GM12873 (cell line): ENCODE measurements at regions not wholly inside any gene's neighbourhood (a gene's known extent, or its start where the extent isn't known, plus 50 kb on each side); places are given as distances from the start of the nearest gene placed in this dataset.

ENCODE experiments used
- CTCF ChIP-seq: IDR thresholded peaks from 2 replicates; pipeline ENCODE4 v1.5.1; 2012; ENCODE audit warnings: low read depth, mild to moderate bottlenecking, moderate library complexity, low read length, control low read depth; ENCODE audit not compliant: insufficient read depth; ENCODE audit errors: missing control alignments

- TF ChIP-seq CTCF, result no peak
Observed at GRCh38 chr5:165393839-165394238, 1888.4 kb downstream of the MAT2B start.

GRCh38 chr5:165397516-165397915 is 1892.1 kb downstream of the MAT2B start:
- no peak for TF ChIP-seq CTCF

- no peak for TF ChIP-seq CTCF
Observed at GRCh38 chr5:165400086-165400485, 1894.7 kb downstream of the MAT2B start.

- no peak for TF ChIP-seq CTCF
Observed at GRCh38 chr5:165404917-165405316, 1899.5 kb downstream of the MAT2B start.

GRCh38 chr5:165405340-165405739 is 1899.9 kb downstream of the MAT2B start:
- no peak for TF ChIP-seq CTCF

- TF ChIP-seq CTCF, result no peak
Observed at GRCh38 chr5:165407352-165407751, 1901.9 kb downstream of the MAT2B start.

- no peak for TF ChIP-seq CTCF
Observed at GRCh38 chr5:165410476-165410875, 1905.1 kb downstream of the MAT2B start.
